AG10803 (cell line): ENCODE measurements at regions not wholly inside any gene's neighbourhood (a gene's known extent, or its start where the extent isn't known, plus 50 kb on each side); places are given as distances from the start of the nearest gene placed in this dataset.

Experiments used
- DNase-seq: peaks from one replicate; pipeline ENCODE4 v3.0.0; 2010; ENCODE audit warnings: low read depth
- H3K4me3 ChIP-seq: 2 replicates; pipeline ENCODE4 v1.5.1; 2011; ENCODE audit warnings: mild to moderate bottlenecking, low read length, control low read depth
- TF ChIP-seq, protein P1 (sequence below): conservative IDR thresholded peaks from 2 replicates; pipeline ENCODE4 v1.5.1; 2011; ENCODE audit warnings: mild to moderate bottlenecking, low read length, control low read depth, inconsistent platforms

DNA sequence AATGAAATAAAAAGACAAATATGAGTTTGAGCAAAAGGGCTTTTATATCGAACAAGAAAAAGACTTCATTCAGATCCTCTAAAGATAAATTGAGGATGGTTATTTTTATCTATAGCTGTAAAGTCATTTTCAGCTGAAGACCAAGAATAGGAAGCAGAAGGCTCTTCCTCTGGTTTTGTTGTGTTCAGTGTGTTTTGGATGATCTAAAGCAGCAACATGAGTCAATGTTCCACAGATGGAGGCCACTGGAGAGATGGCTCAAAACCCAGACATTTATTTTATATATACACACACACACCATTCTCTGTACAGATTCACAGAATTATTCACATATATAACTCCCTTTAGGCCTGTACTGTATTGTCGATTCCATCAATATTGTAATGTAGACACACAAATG lies 424.3 kb downstream of the MBD2 start:
- DNase-seq: no peak
- no peak overlapping the region for H3K4me3 ChIP-seq

DNA sequence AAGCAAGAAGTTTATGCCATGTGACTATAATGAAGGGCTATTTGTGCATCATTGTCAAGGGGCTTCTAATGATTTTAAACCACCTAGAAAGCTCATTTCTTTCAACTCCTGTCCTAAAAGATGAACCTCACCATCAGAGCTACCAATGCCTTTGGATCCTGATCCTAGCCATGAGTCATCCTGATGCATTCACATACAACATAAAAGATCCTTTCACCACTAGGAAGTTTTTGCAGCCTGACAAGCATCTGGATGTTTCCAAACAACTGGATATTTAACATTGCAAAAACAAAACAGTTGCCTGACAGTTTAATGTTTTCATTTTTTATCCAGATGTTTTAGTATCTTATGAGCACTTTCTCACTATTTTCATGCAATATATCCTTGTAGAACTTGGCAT lies 425.3 kb downstream of the MBD2 start:
- TF ChIP-seq, protein P1, sequence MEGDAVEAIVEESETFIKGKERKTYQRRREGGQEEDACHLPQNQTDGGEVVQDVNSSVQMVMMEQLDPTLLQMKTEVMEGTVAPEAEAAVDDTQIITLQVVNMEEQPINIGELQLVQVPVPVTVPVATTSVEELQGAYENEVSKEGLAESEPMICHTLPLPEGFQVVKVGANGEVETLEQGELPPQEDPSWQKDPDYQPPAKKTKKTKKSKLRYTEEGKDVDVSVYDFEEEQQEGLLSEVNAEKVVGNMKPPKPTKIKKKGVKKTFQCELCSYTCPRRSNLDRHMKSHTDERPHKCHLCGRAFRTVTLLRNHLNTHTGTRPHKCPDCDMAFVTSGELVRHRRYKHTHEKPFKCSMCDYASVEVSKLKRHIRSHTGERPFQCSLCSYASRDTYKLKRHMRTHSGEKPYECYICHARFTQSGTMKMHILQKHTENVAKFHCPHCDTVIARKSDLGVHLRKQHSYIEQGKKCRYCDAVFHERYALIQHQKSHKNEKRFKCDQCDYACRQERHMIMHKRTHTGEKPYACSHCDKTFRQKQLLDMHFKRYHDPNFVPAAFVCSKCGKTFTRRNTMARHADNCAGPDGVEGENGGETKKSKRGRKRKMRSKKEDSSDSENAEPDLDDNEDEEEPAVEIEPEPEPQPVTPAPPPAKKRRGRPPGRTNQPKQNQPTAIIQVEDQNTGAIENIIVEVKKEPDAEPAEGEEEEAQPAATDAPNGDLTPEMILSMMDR: no peak
- DNase-seq: peak; percentile 68
- H3K4me3 ChIP-seq: no peak overlapping the region

More for the DNA sequence above, 424.3 kb downstream of the MBD2 start:
- TF ChIP-seq, protein P1: no peak

DNA sequence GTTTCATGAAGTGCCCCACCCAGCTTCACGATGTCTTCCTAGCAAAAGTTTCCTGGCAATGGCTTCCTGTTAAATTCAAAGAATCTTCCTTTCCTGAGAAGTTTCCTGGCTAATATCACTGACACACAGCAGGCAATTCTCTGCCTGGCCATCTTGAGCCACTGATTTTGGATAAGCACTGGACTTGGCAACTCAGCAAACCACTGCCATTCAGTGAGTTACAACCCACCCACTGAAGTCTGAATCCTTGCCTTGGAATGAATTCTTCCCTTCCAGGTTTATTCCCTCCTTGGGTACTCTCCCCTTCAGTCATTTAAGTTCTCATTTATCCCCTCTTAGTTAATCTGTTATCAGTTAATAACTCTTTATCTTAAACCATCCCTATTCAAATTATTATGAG lies 426.0 kb downstream of the MBD2 start:
- TF ChIP-seq, protein P1: no peak
- no peak overlapping the region for H3K4me3 ChIP-seq
- peak; percentile 40 for DNase-seq

DNA sequence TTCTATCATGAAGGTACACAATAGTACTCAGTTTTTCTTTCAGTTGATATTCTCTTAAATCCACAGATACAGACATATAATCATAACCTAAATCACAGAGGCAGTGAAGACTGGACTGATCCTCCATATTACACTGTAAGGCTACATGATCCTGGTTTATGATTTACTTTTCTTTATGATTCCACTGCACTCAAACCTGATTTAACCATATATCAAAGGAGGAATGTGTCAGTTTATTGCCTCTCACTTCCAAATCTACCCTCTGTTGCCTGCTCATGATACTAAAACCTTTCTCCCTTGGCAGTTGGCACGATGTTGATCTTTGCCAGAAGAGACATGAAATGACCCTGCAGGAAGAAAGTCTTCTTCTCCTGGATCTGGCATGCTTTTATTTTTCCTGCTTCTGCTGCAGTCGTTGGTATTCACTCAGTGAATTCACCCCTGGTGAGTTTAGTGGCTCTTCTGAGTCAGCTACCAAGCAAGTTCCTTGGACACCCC lies 426.4 kb downstream of the MBD2 start:
- DNase-seq: no peak
- no peak overlapping the region for H3K4me3 ChIP-seq
- TF ChIP-seq, protein P1: no peak

DNA sequence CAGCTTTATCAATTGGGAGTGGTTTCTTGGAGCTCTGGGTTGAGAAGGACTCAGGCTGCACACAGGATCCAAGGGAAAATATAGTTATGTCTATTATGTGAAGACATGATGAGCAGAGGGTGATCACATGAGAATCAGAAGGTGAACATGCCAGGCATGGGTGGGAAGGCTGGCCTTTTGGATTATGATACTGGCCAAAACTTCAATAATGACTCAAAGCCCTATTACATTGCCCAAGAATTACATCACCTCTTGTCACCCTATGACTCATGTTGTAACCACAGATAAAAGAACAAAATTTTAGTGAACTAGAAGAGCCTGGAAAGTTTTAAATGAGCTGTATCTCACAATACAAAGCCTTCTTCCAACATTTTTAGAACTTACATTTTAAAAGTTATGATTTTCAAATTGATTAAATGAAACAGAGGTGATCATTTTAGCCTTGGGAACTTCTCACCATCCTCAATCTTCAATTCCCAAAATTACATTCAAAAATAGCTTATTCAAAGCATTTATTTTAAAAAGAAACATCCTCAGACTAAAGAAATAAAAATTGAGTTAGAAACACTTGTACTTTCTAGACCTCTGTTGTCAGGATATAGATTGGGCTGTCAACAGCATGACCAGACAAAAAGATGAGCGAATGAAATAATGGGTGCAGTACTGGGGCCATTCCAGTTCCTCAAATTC lies 428.3 kb downstream of the MBD2 start:
- TF ChIP-seq, protein P1: no peak
- no peak overlapping the region for H3K4me3 ChIP-seq
- DNase-seq: peak; percentile 90

DNA sequence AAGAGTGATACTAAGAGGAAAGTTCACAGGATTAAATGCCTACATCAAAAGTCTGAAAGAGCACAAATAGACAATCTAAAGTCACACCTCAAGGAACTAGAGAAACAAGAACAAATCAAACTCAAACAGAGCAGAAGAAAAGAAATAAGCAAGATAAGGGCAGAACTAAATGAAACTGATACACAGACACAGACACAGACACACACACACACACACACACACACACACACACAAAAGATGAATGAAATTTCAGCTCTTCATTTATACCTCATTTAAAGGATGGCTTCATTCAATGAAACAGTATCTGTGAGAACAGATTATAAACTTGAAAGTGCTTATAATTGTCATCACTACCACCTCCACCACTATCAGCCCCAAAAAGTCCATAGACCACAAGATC lies 428.9 kb downstream of the MBD2 start:
- no peak for DNase-seq
- TF ChIP-seq, protein P1: no peak
- H3K4me3 ChIP-seq: no peak overlapping the region

DNA sequence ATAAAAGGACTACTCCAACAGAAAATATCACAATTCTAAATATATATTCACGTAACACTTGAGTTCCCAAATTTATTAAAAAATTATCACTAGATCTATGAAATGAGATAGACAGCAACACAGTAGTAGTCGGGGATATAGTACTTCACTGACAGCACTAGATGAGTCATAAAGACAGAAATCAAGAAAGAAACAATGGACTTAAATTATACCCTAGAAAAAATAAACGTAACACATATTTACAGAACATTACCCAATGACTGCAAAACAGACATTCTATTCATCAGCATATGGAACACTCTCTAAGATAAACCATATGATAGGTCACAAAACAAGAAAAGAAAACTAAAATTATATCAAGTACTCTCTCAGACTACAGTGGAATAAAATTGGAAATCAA lies 429.4 kb downstream of the MBD2 start:
- DNase-seq: no peak
- TF ChIP-seq, protein P1: no peak
- H3K4me3 ChIP-seq: no peak overlapping the region
